NCI-H1694 (cell line): ENCODE measurements at regions not wholly inside any gene's neighbourhood (a gene's known extent, or its start where the extent isn't known, plus 50 kb on each side); places are given as distances from the start of the nearest gene placed in this dataset.

ENCODE experiments used
- DNase-seq: peaks from one replicate; lab custom pipeline; 2025; lab: John Stamatoyannopoulos, UW

DNA sequence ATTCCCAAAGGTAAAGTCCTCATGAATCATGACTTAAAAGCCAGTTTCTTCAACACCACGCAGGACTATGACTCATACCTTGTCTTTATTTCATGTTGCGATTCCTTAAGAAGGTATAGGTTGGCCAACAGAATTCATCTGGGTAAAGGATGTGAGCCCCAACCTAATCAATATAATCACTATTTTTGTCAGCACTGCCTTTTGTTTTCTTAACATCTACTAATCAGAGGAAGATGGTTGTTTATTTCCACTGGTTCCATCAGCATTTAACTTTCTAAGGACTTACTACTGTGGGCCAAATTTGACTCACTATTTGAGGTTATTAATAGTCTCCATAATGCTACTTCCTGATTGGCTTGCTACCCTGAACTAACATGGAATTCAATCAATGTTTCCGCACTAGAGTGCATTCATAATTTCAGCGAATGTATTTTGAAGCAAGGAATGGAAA is 78.6 kb downstream of the SCG2 start:
- no peak for DNase-seq

DNA sequence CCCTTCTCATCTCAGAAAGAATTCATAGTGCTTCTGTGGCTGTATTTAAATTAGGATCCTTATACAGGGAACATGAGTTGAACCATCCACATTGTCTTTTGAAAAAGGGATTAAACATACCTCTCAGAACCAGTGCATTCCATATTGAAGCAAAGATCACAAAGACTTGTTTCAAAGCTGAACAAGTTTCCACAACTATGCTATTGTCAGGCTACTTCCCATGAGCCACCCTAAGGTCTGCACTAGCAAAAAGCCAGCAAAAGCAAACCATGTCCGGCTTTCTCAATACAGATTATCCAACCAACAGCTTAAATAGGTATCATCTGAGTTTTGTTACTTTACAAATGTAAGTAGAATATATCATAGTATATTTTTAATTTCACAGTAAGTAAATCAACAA is 78.1 kb downstream of the SCG2 start:
- DNase-seq, result no peak

DNA sequence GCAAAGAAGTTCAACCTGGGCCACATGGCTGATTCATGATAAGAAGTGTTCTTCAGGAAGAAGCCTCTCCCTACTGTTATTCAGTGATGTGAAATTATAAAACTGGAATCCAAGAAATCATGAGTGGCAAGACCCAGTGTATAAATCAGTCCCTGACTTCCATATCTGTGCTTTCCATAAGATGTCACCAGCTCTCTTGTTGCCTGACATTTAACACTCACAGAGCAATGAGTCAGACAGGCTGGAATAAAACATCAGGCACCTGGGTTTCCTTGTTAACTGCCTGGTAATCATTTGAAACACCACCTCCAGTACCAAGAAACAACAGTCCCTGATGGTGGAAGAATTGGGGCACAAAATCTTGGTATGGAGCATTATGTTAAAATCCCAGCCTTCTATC is 76.1 kb downstream of the SCG2 start:
- no peak for DNase-seq

DNA sequence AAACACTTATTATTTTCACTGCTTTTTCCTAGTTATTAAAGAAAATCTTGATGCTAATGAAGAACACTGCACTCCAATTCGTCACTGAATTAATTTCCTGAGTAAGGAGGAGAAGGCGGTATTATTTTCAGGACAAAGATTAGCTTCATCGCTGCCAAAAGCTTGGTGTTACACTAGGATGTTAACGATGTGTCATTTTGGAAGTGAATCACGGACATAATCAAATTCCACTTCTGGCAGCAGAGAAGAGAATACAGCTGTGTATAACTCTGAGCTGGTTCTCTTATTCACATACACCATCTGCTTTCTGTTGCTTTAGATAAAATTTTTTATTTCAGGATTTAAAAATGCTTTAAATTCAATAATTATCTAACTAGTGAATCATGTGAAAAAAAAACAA is 74.1 kb downstream of the SCG2 start:
- no peak for DNase-seq

DNA sequence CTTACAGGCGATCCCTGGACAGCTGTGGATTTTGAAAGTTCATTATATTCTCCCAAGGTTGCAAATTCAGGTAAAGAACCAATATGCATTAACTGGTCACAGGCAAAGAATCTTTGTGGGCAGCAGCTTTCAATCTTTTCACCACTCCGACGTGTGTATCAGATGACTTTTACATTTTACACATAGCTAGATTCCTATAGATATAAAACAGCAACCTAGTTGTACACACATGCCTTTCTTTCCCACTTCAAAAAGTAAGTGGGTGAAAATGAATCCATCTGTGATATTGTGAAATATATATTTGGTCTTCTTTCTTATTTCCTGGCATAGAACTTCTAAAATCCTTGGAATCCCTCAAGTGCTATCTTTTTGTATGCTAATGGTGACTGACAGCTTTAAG is 72.5 kb downstream of the SCG2 start:
- no peak for DNase-seq

DNA sequence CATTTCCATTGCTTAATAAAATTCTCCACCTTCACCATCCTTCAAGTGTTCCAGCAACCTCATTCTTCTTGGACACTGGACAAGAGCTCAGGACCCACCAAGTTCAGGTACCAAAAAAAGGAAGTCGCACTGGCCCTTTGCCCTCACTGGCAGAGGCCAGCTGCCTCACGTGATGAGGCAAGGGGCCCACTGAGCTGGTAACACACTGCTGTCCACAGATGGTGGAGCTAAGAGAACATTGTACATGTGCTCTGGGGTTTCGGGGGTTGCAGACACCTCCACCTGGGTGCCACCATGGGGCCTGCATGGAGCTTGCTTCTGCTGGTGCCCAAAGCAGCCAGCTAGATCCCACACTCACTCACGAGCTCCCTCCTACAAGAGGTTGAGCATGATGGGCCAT is 71.3 kb downstream of the SCG2 start:
- no peak for DNase-seq

DNA sequence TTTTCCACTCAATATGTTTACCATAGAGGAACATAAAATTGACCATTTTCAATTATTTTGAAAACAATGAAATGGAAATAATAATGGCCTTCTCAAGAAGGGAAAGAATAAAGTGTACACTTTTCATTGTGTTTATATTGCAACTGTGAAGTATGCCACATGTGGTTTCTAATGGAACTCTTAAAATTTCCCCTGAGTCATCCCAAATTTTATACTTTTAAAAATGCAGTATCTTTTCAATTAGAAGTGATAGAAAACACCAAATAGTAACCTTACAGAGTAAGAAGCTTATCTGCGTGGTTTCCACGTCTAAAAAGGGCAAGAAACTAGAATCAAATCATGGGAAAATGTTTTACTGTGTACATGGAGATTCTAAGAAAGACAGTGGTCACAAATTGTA is 70.0 kb downstream of the SCG2 start:
- no peak for DNase-seq

GRCh38 chr2:223532712-223533111 is 69.4 kb downstream of the SCG2 start:
- no peak for DNase-seq

- DNase-seq, result no peak
Measured at GRCh38 chr2:223536546-223536945, 65.6 kb downstream of the SCG2 start.

- DNase-seq, result no peak
Measured at GRCh38 chr2:223537115-223537514, 65.0 kb downstream of the SCG2 start.

GRCh38 chr2:223537651-223538601 is 64.2 kb downstream of the SCG2 start:
- DNase-seq, result no peak

DNA sequence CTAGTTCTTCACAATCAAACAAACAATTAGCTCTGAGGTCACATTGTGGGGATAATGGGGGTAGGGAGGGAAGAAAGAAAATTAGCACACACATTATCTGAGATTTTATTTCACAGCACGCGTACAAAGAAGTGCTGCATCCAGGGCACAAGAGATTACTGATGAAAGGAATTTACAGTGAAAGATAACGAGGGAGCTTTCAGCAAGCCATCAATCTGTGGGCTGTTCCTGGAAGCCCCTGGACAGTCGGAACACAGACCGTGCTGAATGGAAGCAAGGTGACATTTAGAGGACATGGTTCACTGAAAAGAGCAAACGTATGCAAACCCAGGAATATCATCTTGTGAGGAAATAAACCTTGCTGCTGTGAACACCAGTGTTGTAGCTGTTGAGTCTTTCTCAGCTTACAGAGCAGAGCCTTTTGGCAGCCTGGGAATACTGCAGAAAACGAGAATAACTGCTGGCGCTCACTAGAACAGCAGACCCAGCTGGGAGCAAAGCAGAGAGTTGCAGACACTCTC is 63.2 kb downstream of the SCG2 start:
- no peak for DNase-seq

- DNase-seq, result no peak
Measured at GRCh38 chr2:223541546-223541945, 60.6 kb downstream of the SCG2 start.

- no peak for DNase-seq
Measured at GRCh38 chr2:223542501-223542900, 59.7 kb downstream of the SCG2 start.

- DNase-seq, result no peak
Measured at GRCh38 chr2:223545406-223545805, 56.8 kb downstream of the SCG2 start.

- peak; percentile 55 for DNase-seq
Measured at GRCh38 chr2:223545830-223546229, 56.3 kb downstream of the SCG2 start.
